Gastroesophageal sphincter (tissue), 3 donors: ENCODE measurements at regions not wholly inside any gene's neighbourhood (a gene's known extent, or its start where the extent isn't known, plus 50 kb on each side); places are given as distances from the start of the nearest gene placed in this dataset.

Experiments used
- CTCF ChIP-seq, 4 experiments: fragments of 200-600 bp in 2 of 4; fragments of 450-650 bp in 2 of 4; sonication (generic) in 1 of 4; IDR thresholded peaks; one replicate each; pipeline ENCODE4 v1.5.1; 2017 to 2019; ENCODE audit warnings: antibody characterized with exemption in 4 of 4, mild to moderate bottlenecking in 2 of 4, moderate library complexity in 2 of 4
- POLR2A ChIP-seq, 2 donors: fragments of 450-650 bp; IDR thresholded peaks; one replicate each; pipeline ENCODE4 v1.6.1; 2017; ENCODE audit warnings: antibody characterized with exemption in 2 of 2, mild to moderate bottlenecking in 2 of 2, moderate library complexity in 1 of 2

- TF ChIP-seq POLR2A (IDR thresholded peaks at IDR 0.05): no peak
- TF ChIP-seq CTCF (IDR thresholded peaks at IDR 0.05): no peak
Measured at GRCh38 chr13:50353651-50354415, 338.6 kb downstream of the KCNRG start.
